GM12875 (cell line): ENCODE measurements at regions not wholly inside any gene's neighbourhood (a gene's known extent, or its start where the extent isn't known, plus 50 kb on each side); places are given as distances from the start of the nearest gene placed in this dataset.

ENCODE experiments used
- H3K4me3 ChIP-seq: one replicate; pipeline ENCODE4 v1.5.1; 2011; ENCODE audit warnings: low read depth, low read length, control low read depth
- CTCF ChIP-seq: IDR thresholded peaks from 2 replicates; pipeline ENCODE4 v1.5.1; 2011; ENCODE audit warnings: low read depth, mild to moderate bottlenecking, control low read depth, inconsistent platforms, low read length, moderate library complexity, borderline replicate concordance; ENCODE audit not compliant: insufficient read depth

- no peak overlapping the region for H3K4me3 ChIP-seq
- no peak for TF ChIP-seq CTCF
Measured at GRCh38 chr2:12261986-12262680, 454.6 kb upstream of the TRIB2 start.

- no peak for TF ChIP-seq CTCF
- no peak overlapping the region for H3K4me3 ChIP-seq
Measured at GRCh38 chr2:12262681-12263436, 453.9 kb upstream of the TRIB2 start.

GRCh38 chr2:12263730-12264129 lies 453.0 kb upstream of the TRIB2 start:
- TF ChIP-seq CTCF = no peak

GRCh38 chr2:12264146-12264545 lies 452.6 kb upstream of the TRIB2 start:
- no peak overlapping the region for H3K4me3 ChIP-seq
- TF ChIP-seq CTCF = no peak

More at GRCh38 chr2:12263730-12264129, 453.0 kb upstream of the TRIB2 start:
- no peak overlapping the region for H3K4me3 ChIP-seq

- no peak overlapping the region for H3K4me3 ChIP-seq
- TF ChIP-seq CTCF = no peak
Measured at GRCh38 chr2:12265646-12266045, 451.1 kb upstream of the TRIB2 start.

- H3K4me3 ChIP-seq = no peak overlapping the region
- TF ChIP-seq CTCF = no peak
Measured at GRCh38 chr2:12267042-12267441, 449.7 kb upstream of the TRIB2 start.
